Lung (tissue), 11 donors: ENCODE measurements at regions not wholly inside any gene's neighbourhood (a gene's known extent, or its start where the extent isn't known, plus 50 kb on each side); places are given as distances from the start of the nearest gene placed in this dataset.

ENCODE experiments used
- ATAC-seq: fragments of 200-7000 bp; cut with Tn5 transposase; one replicate; pipeline ENCODE4 v1.9.1; 2020; ENCODE audit warnings: moderate number of reproducible peaks; ENCODE audit not compliant: insufficient read depth, low FRiP score
- DNase-seq, 3 donors: peaks; one replicate each; pipeline ENCODE4 v3.0.0-alpha.2; 2013 to 2017
- H3K27ac ChIP-seq, 2 donors: one replicate each; pipeline ENCODE4 v1.5.1; 2013; ENCODE audit warnings: mild to moderate bottlenecking in 2 of 2, moderate library complexity in 2 of 2, control low read depth in 1 of 2, inconsistent platforms in 1 of 2, low read depth in 1 of 2, low read length in 1 of 2
- H3K27me3 ChIP-seq, 3 donors: one replicate each; pipeline ENCODE4 v1.5.1; 2013; ENCODE audit warnings: low read length in 2 of 3; ENCODE audit not compliant: control insufficient read depth in 3 of 3, insufficient read depth in 3 of 3
- H3K36me3 ChIP-seq, 4 donors: one replicate each; pipeline ENCODE4 v1.5.1; 2013; ENCODE audit warnings: low read length in 4 of 4, mild to moderate bottlenecking in 1 of 4, moderate library complexity in 1 of 4; ENCODE audit not compliant: control insufficient read depth in 4 of 4, insufficient read depth in 4 of 4
- H3K4me1 ChIP-seq, 5 donors: one replicate each; pipeline ENCODE4 v1.5.1; 2013; ENCODE audit warnings: low read length in 5 of 5, mild to moderate bottlenecking in 2 of 5, moderate library complexity in 1 of 5; ENCODE audit not compliant: control insufficient read depth in 5 of 5, insufficient read depth in 5 of 5
- H3K4me3 ChIP-seq: one replicate; pipeline ENCODE4 v1.5.1; 2013; ENCODE audit warnings: mild to moderate bottlenecking, control low read depth, moderate library complexity
- H3K9ac ChIP-seq, 2 donors: one replicate each; pipeline ENCODE4 v1.5.1; 2013; ENCODE audit warnings: low read length in 2 of 2, control low read depth in 1 of 2; ENCODE audit not compliant: insufficient read depth in 1 of 2
- H3K9me3 ChIP-seq, 4 donors: one replicate each; pipeline ENCODE4 v1.5.1; 2013; ENCODE audit warnings: low read length in 3 of 4, mild to moderate bottlenecking in 1 of 4, moderate library complexity in 1 of 4; ENCODE audit not compliant: control insufficient read depth in 4 of 4, insufficient read depth in 3 of 4
- WGBS, 2 donors: extraction: QIAGEN DNeasy Blood & Tissue Kit; methylation state at CpG; one replicate each; pipeline ENCODE4 v1.1.7; 2013; 5-methylcytosine and 5-hydroxymethylcytosine counted together
- TF ChIP-seq, protein P1 (sequence below): IDR thresholded peaks from 2 replicates; pipeline ENCODE4 v1.5.1; 2012; ENCODE audit warnings: mild to moderate bottlenecking; ENCODE audit errors: control extremely low read depth, extremely low read depth
- donor health status: control.
- donor health status: control.
- donor health status: Bipolar disorder and iron deficiency.
- donor health status: healthy.
- donor health status: DM: yes; HTN: yes; CAD: no.

DNA sequence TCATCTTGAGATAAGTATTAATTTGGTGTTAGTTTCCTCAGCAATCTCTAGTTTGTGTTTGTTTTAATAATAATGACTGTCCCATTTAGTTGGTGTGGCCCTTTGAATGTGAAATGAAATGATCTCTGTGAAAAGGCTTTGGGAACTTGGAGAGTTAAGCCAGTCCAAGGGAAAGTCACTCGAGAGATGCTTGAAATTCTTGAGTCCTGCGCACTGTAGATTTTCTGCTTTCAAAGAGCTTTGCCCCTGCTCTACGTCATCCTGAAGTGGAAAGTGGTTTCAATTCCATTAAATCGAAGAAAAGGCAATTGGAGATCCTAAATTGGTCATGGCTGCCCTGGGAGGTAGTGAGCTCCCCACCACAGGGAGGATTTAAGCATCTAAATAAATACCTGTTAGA, 403.8 kb downstream of the ZNF536 start:
- TF ChIP-seq, protein P1, sequence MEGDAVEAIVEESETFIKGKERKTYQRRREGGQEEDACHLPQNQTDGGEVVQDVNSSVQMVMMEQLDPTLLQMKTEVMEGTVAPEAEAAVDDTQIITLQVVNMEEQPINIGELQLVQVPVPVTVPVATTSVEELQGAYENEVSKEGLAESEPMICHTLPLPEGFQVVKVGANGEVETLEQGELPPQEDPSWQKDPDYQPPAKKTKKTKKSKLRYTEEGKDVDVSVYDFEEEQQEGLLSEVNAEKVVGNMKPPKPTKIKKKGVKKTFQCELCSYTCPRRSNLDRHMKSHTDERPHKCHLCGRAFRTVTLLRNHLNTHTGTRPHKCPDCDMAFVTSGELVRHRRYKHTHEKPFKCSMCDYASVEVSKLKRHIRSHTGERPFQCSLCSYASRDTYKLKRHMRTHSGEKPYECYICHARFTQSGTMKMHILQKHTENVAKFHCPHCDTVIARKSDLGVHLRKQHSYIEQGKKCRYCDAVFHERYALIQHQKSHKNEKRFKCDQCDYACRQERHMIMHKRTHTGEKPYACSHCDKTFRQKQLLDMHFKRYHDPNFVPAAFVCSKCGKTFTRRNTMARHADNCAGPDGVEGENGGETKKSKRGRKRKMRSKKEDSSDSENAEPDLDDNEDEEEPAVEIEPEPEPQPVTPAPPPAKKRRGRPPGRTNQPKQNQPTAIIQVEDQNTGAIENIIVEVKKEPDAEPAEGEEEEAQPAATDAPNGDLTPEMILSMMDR = no peak
- 65 to 77% methylated on average over 4 of the region's 4 CpGs for WGBS, 2 donors
- Histone ChIP-seq H3K9me3 (peaks cover 0 to 6% (median 3%) of the 10 kb centered on the region in 4 donors), H3K4me1 (peaks cover 0 to 9% (median 5%) of the 10 kb centered on the region in 5 donors), H3K27ac (no peak overlapping the region), H3K9ac (peak overlapping the region in 1 of 2 donors; percentile 11), H3K36me3 (no peaks in the 10 kb centered on the region), H3K27me3 (no peaks in the 10 kb centered on the region), H3K4me3 (no peak overlapping the region)
- DNase-seq (peak in 2 of 3 donors; percentile 37 to 74), ATAC-seq (no peak)

GRCh38 chr19:30774252-30774766, 402.1 kb downstream of the ZNF536 start:
- Histone ChIP-seq H3K27me3 (no peaks in the 10 kb centered on the region), H3K36me3 (no peaks in the 10 kb centered on the region), H3K9ac (no peak overlapping the region), H3K4me3 (no peak overlapping the region), H3K4me1 (peaks cover 0 to 5% (median 0%) of the 10 kb centered on the region in 5 donors), H3K9me3 (peaks cover 0 to 6% (median 3%) of the 10 kb centered on the region in 4 donors), H3K27ac (no peak overlapping the region)
- TF ChIP-seq, protein P1 = no peak
- DNase-seq = no peak
- ATAC-seq = no peak
- whole genome bisulfite sequencing, 2 donors = 64 to 65% methylated on average over 3 of the region's 3 CpGs

DNA sequence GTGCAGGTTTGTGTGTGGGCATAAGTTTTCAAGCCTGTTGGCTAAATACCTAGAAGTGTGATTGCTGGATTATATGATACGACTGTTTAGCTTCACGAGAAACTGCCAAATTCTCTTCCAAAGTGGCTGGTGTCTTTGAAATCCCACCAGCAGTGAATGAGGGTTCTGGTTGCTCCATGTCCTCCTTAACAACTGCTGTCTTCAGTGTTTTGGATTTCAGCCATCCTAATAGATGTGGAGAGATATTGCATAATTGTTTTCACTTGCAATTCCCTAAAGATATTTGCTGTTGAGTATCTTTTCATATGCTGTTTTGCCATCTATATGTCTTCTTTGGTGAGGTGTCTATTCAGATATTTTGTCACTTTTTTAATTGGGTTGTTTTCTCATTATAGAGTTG, 390.5 kb downstream of the ZNF536 start:
- ATAC-seq = no peak
- Histone ChIP-seq H3K9me3 (peaks cover 0 to 3% (median 1%) of the 10 kb centered on the region in 4 donors), H3K27me3 (no peaks in the 10 kb centered on the region), H3K4me1 (peaks cover 0 to 4% (median 1%) of the 10 kb centered on the region in 5 donors), H3K27ac (no peak overlapping the region), H3K36me3 (no peaks in the 10 kb centered on the region), H3K9ac (no peak overlapping the region), H3K4me3 (no peak overlapping the region)
- WGBS, 2 donors = 76 to 80% methylated on average over 2 of the region's 2 CpGs
- TF ChIP-seq, protein P1 = no peak
- peak in 2 of 3 donors; percentile 67 to 84 for DNase-seq

DNA sequence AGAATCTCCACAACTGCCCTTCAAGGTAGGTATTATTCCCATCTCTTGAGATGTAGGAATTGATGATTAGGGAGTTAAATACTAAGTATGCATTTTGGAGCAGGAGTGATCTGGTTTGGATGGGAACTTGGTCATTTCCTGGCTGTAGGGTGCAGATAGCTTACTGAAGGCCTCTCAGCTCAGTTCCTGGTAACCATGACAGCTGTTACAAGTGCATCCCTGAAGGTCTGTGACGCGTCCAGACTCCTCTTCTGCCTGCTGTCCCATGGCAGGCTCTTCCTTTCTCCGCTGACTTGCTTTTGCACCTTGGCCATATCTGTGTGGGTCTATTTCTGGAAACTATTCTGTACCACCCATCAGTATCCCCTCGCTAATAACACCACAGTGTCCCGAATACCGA, 387.8 kb downstream of the ZNF536 start:
- no peak overlapping the region for H3K27ac ChIP-seq
- no peak for DNase-seq
- H3K4me1 ChIP-seq = peaks cover 0 to 4% (median 1%) of the 10 kb centered on the region in 5 donors
- ATAC-seq = no peak
- no peaks in the 10 kb centered on the region for H3K27me3 ChIP-seq
- WGBS, 2 donors = 88% methylated on average over 6 of the region's 6 CpGs
- no peaks in the 10 kb centered on the region for H3K36me3 ChIP-seq
- H3K4me3 ChIP-seq = no peak overlapping the region
- TF ChIP-seq, protein P1 = no peak
- peaks cover 0 to 8% (median 0%) of the 10 kb centered on the region in 4 donors for H3K9me3 ChIP-seq
- no peak overlapping the region for H3K9ac ChIP-seq
